H9 (cell line): ENCODE measurements at regions not wholly inside any gene's neighbourhood (a gene's known extent, or its start where the extent isn't known, plus 50 kb on each side); places are given as distances from the start of the nearest gene placed in this dataset.

ENCODE experiments used
- DNase-seq: peaks from one replicate; pipeline ENCODE4 v3.0.0-alpha.2; 2017
- H2AFZ ChIP-seq: one replicate; pipeline ENCODE4 v1.6.1; 2013; ENCODE audit warnings: mild to moderate bottlenecking, low read length, control low read depth, moderate library complexity
- H2AK5ac ChIP-seq: 2 replicates; pipeline ENCODE4 v1.6.1; 2013; ENCODE audit warnings: low read length, control low read depth, mixed read lengths; ENCODE audit not compliant: insufficient read length
- H2BK120ac ChIP-seq: one replicate; pipeline ENCODE4 v1.6.1; 2013; ENCODE audit warnings: low read depth, mild to moderate bottlenecking, low read length, control low read depth, inconsistent platforms; ENCODE audit not compliant: poor library complexity, severe bottlenecking
- H2BK12ac ChIP-seq: 2 replicates; pipeline ENCODE4 v1.6.1; 2013; ENCODE audit warnings: low read length, control low read depth, mixed read lengths, low read depth; ENCODE audit not compliant: insufficient read length
- H2BK15ac ChIP-seq: 2 replicates; pipeline ENCODE4 v1.6.1; 2013; ENCODE audit warnings: low read depth, low read length, control low read depth
- H2BK20ac ChIP-seq: one replicate; pipeline ENCODE4 v1.6.1; 2013; ENCODE audit warnings: low read depth, mild to moderate bottlenecking, low read length, control low read depth, inconsistent platforms; ENCODE audit not compliant: poor library complexity, severe bottlenecking
- H2BK5ac ChIP-seq: 2 replicates; pipeline ENCODE4 v1.6.1; 2013; ENCODE audit warnings: low read length, control low read depth, mixed read lengths; ENCODE audit not compliant: insufficient read length
- H3K14ac ChIP-seq: 2 replicates; pipeline ENCODE4 v1.6.1; 2013; ENCODE audit warnings: low read length, control low read depth; ENCODE audit not compliant: insufficient read depth
- H3K18ac ChIP-seq: 2 replicates; pipeline ENCODE4 v1.6.1; 2013; ENCODE audit warnings: low read depth, mild to moderate bottlenecking, mixed read lengths, low read length, control low read depth; ENCODE audit not compliant: insufficient read length
- H3K23ac ChIP-seq: 2 replicates; pipeline ENCODE4 v1.6.1; 2013; ENCODE audit warnings: low read length, control low read depth, mixed read lengths, low read depth; ENCODE audit not compliant: insufficient read length
- H3K23me2 ChIP-seq: 2 replicates; pipeline ENCODE4 v1.6.1; 2013; ENCODE audit warnings: low read depth, mild to moderate bottlenecking, mixed read lengths, low read length, control low read depth; ENCODE audit not compliant: insufficient read length, poor library complexity, severe bottlenecking
- H3K27ac ChIP-seq: 2 replicates; pipeline ENCODE4 v1.5.1; 2013; ENCODE audit warnings: low read length, control low read depth, mixed read lengths, low read depth; ENCODE audit not compliant: insufficient read length
- H3K27me3 ChIP-seq: 2 replicates; pipeline ENCODE4 v1.6.1; 2013; ENCODE audit warnings: low read length, control low read depth, inconsistent platforms; ENCODE audit not compliant: insufficient read depth
- H3K4ac ChIP-seq: 2 replicates; pipeline ENCODE4 v1.6.1; 2013; ENCODE audit warnings: low read depth, mild to moderate bottlenecking, control low read depth, inconsistent platforms, low read length, moderate library complexity
- H3K4me1 ChIP-seq: 2 replicates; pipeline ENCODE4 v1.6.1; 2013; ENCODE audit warnings: low read length, control low read depth, inconsistent platforms; ENCODE audit not compliant: insufficient read depth
- H3K4me2 ChIP-seq: 2 replicates; pipeline ENCODE4 v1.6.1; 2013; ENCODE audit warnings: low read length, control low read depth, mixed read lengths; ENCODE audit not compliant: insufficient read length, insufficient read depth
- H3K56ac ChIP-seq: 2 replicates; pipeline ENCODE4 v1.6.1; 2013; ENCODE audit warnings: low read depth, mild to moderate bottlenecking, mixed read lengths, low read length, control low read depth; ENCODE audit not compliant: insufficient read length
- H3K79me1 ChIP-seq: 2 replicates; pipeline ENCODE4 v1.6.1; 2013; ENCODE audit warnings: low read depth, mild to moderate bottlenecking, moderate library complexity, low read length, control low read depth, inconsistent platforms; ENCODE audit not compliant: insufficient read depth, poor library complexity, severe bottlenecking
- H3K79me2 ChIP-seq: 2 replicates; pipeline ENCODE4 v1.6.1; 2013; ENCODE audit warnings: low read length, control low read depth, inconsistent platforms; ENCODE audit not compliant: insufficient read depth
- H3K9ac ChIP-seq: 2 replicates; pipeline ENCODE4 v1.6.1; 2013; ENCODE audit warnings: low read length, control low read depth, mixed read lengths; ENCODE audit not compliant: insufficient read length; ENCODE audit errors: extremely low read depth
- H3K9me3 ChIP-seq: one replicate; pipeline ENCODE4 v1.6.1; 2013; ENCODE audit warnings: low read depth, low read length, inconsistent platforms; ENCODE audit not compliant: control insufficient read depth
- H3T11ph ChIP-seq: one replicate; pipeline ENCODE4 v1.6.1; 2013; ENCODE audit warnings: mild to moderate bottlenecking, low read length, control low read depth, inconsistent platforms
- H4K20me1 ChIP-seq: one replicate; pipeline ENCODE4 v1.6.1; 2013; ENCODE audit not compliant: control insufficient read depth, insufficient read length, insufficient read depth
- H4K5ac ChIP-seq: 2 replicates; pipeline ENCODE4 v1.6.1; 2013; ENCODE audit warnings: low read depth, mild to moderate bottlenecking, mixed read lengths, low read length, control low read depth; ENCODE audit not compliant: insufficient read length
- H4K8ac ChIP-seq: replicated peaks from 2 replicates; pipeline ENCODE4 v1.6.1; 2013; ENCODE audit warnings: low read length, control low read depth, mixed read lengths, low read depth; ENCODE audit not compliant: insufficient read length
- H4K91ac ChIP-seq: 2 replicates; pipeline ENCODE4 v1.6.1; 2013; ENCODE audit warnings: low read depth, mild to moderate bottlenecking, moderate library complexity, mixed read lengths, low read length, control low read depth; ENCODE audit not compliant: insufficient read length
- H3K27ac Mint-ChIP-seq, 3 experiments: 2 replicates in 2 of 3; 3 replicates in 1 of 3; pipeline ENCODE4 v1.8.0; 2020 to 2021; ENCODE audit warnings: mixed read lengths in 3 of 3, mild to moderate bottlenecking in 1 of 3, moderate library complexity in 1 of 3
- H3K27me3 Mint-ChIP-seq: 2 replicates; pipeline ENCODE4 v1.8.0; 2021; ENCODE audit warnings: low read depth, mild to moderate bottlenecking, moderate library complexity, mixed read lengths
- H3K36me3 Mint-ChIP-seq, 3 experiments: 2 replicates in 2 of 3; 3 replicates in 1 of 3; pipeline ENCODE4 v1.8.0; 2020 to 2021; ENCODE audit warnings: low read depth in 3 of 3, mixed read lengths in 3 of 3; ENCODE audit not compliant: insufficient read depth in 1 of 3
- H3K4me1 Mint-ChIP-seq, 2 experiments: 2 replicates each; pipeline ENCODE4 v1.8.0; 2020; ENCODE audit warnings: mixed read lengths in 2 of 2
- H3K4me3 Mint-ChIP-seq, 2 experiments: 2 replicates in 1 of 2; 3 replicates in 1 of 2; pipeline ENCODE4 v1.8.0; 2020 to 2021; ENCODE audit warnings: mild to moderate bottlenecking in 2 of 2, mixed read lengths in 2 of 2, moderate library complexity in 1 of 2
- H3K9me3 Mint-ChIP-seq, 2 experiments: 2 replicates in 1 of 2; 3 replicates in 1 of 2; pipeline ENCODE4 v1.8.0; 2020; ENCODE audit warnings: mild to moderate bottlenecking in 2 of 2, mixed read lengths in 2 of 2, moderate library complexity in 1 of 2
- WGBS: extraction: QIAGEN DNeasy Blood & Tissue Kit; methylation state at CpG from one replicate; pipeline ENCODE4 v1.1.7; 2013; ENCODE audit warnings: missing lambda C conversion rate, low lambda C conversion rate, mixed read lengths; ENCODE audit not compliant: insufficient read length; ENCODE audit errors: extremely low coverage; 5-methylcytosine and 5-hydroxymethylcytosine counted together
- TF ChIP-seq, protein P1 (sequence below): fragments of 200-600 bp; sonication (generic); conservative IDR thresholded peaks from 3 replicates; pipeline ENCODE4 v1.8.0; 2021; ENCODE audit warnings: antibody characterized with exemption, mild to moderate bottlenecking

- no peaks in the 10 kb centered on the region for H3K27me3 ChIP-seq
- no peak overlapping the region for H4K8ac ChIP-seq
- no peak overlapping the region for H3T11ph ChIP-seq
- H2AFZ ChIP-seq, result no peak overlapping the region
- H2BK120ac ChIP-seq, result no peak overlapping the region
- no peak overlapping the region; the same call in 1 of the 2 replicates for H3K14ac ChIP-seq
- H4K91ac ChIP-seq, result no peak overlapping the region
- H3K23ac ChIP-seq, result no peak overlapping the region
- WGBS, result no CpG with 5 or more reads among the region's 19 CpGs
- peaks cover 3 to 8% of the 10 kb centered on the region in 2 experiments for H3K4me1 Mint-ChIP-seq
- H2BK5ac ChIP-seq, result no peak overlapping the region
- no peaks in the 10 kb centered on the region; the same call in 1 of the 2 replicates for H3K4me1 ChIP-seq
- H3K9me3 ChIP-seq, result no peaks in the 10 kb centered on the region
- no peaks in the 10 kb centered on the region for H3K79me2 ChIP-seq
- no peak overlapping the region for H3K4me3 Mint-ChIP-seq
- H2BK12ac ChIP-seq, result no peak overlapping the region
- no peak overlapping the region for H2BK15ac ChIP-seq
- no peak overlapping the region for H3K27ac ChIP-seq
- H2AK5ac ChIP-seq, result no peak overlapping the region
- H4K5ac ChIP-seq, result no peak overlapping the region
- peak; percentile 28 for DNase-seq
- H3K9ac ChIP-seq, result no peak overlapping the region
- H3K27me3 Mint-ChIP-seq, result peaks cover 10% of the 10 kb centered on the region
- no peaks in the 10 kb centered on the region for H3K36me3 Mint-ChIP-seq
- H2BK20ac ChIP-seq, result no peak overlapping the region
- no peaks in the 10 kb centered on the region for H4K20me1 ChIP-seq
- H3K18ac ChIP-seq, result no peak overlapping the region
- peak overlapping the region in 1 of 3 experiments; percentile 77; a peak in 1 of 7 replicates for H3K27ac Mint-ChIP-seq
- no peaks in the 10 kb centered on the region for H3K79me1 ChIP-seq
- no peaks in the 10 kb centered on the region; a peak in 1 of 5 replicates for H3K9me3 Mint-ChIP-seq
- no peak overlapping the region for H3K4me2 ChIP-seq
- TF ChIP-seq, protein P1, sequence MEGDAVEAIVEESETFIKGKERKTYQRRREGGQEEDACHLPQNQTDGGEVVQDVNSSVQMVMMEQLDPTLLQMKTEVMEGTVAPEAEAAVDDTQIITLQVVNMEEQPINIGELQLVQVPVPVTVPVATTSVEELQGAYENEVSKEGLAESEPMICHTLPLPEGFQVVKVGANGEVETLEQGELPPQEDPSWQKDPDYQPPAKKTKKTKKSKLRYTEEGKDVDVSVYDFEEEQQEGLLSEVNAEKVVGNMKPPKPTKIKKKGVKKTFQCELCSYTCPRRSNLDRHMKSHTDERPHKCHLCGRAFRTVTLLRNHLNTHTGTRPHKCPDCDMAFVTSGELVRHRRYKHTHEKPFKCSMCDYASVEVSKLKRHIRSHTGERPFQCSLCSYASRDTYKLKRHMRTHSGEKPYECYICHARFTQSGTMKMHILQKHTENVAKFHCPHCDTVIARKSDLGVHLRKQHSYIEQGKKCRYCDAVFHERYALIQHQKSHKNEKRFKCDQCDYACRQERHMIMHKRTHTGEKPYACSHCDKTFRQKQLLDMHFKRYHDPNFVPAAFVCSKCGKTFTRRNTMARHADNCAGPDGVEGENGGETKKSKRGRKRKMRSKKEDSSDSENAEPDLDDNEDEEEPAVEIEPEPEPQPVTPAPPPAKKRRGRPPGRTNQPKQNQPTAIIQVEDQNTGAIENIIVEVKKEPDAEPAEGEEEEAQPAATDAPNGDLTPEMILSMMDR, result no peak
- H3K23me2 ChIP-seq, result no peaks in the 10 kb centered on the region
- no peak overlapping the region for H3K4ac ChIP-seq
- no peak overlapping the region for H3K56ac ChIP-seq
Observed at GRCh38 chr22:44412136-44412731, 85.8 kb downstream of the RTL6 start.
